H9 (cell line): ENCODE measurements at regions not wholly inside any gene's neighbourhood (a gene's known extent, or its start where the extent isn't known, plus 50 kb on each side); places are given as distances from the start of the nearest gene placed in this dataset.

ENCODE experiments used
- DNase-seq: peaks from one replicate; pipeline ENCODE4 v3.0.0-alpha.2; 2017
- H2AFZ ChIP-seq: one replicate; pipeline ENCODE4 v1.6.1; 2013; ENCODE audit warnings: mild to moderate bottlenecking, low read length, control low read depth, moderate library complexity
- H2AK5ac ChIP-seq: 2 replicates; pipeline ENCODE4 v1.6.1; 2013; ENCODE audit warnings: low read length, control low read depth, mixed read lengths; ENCODE audit not compliant: insufficient read length
- H2BK120ac ChIP-seq: one replicate; pipeline ENCODE4 v1.6.1; 2013; ENCODE audit warnings: low read depth, mild to moderate bottlenecking, low read length, control low read depth, inconsistent platforms; ENCODE audit not compliant: poor library complexity, severe bottlenecking
- H2BK12ac ChIP-seq: 2 replicates; pipeline ENCODE4 v1.6.1; 2013; ENCODE audit warnings: low read length, control low read depth, mixed read lengths, low read depth; ENCODE audit not compliant: insufficient read length
- H2BK15ac ChIP-seq: 2 replicates; pipeline ENCODE4 v1.6.1; 2013; ENCODE audit warnings: low read depth, low read length, control low read depth
- H2BK20ac ChIP-seq: one replicate; pipeline ENCODE4 v1.6.1; 2013; ENCODE audit warnings: low read depth, mild to moderate bottlenecking, low read length, control low read depth, inconsistent platforms; ENCODE audit not compliant: poor library complexity, severe bottlenecking
- H2BK5ac ChIP-seq: 2 replicates; pipeline ENCODE4 v1.6.1; 2013; ENCODE audit warnings: low read length, control low read depth, mixed read lengths; ENCODE audit not compliant: insufficient read length
- H3K14ac ChIP-seq: 2 replicates; pipeline ENCODE4 v1.6.1; 2013; ENCODE audit warnings: low read length, control low read depth; ENCODE audit not compliant: insufficient read depth
- H3K18ac ChIP-seq: 2 replicates; pipeline ENCODE4 v1.6.1; 2013; ENCODE audit warnings: low read depth, mild to moderate bottlenecking, mixed read lengths, low read length, control low read depth; ENCODE audit not compliant: insufficient read length
- H3K23ac ChIP-seq: 2 replicates; pipeline ENCODE4 v1.6.1; 2013; ENCODE audit warnings: low read length, control low read depth, mixed read lengths, low read depth; ENCODE audit not compliant: insufficient read length
- H3K23me2 ChIP-seq: 2 replicates; pipeline ENCODE4 v1.6.1; 2013; ENCODE audit warnings: low read depth, mild to moderate bottlenecking, mixed read lengths, low read length, control low read depth; ENCODE audit not compliant: insufficient read length, poor library complexity, severe bottlenecking
- H3K27ac ChIP-seq: 2 replicates; pipeline ENCODE4 v1.5.1; 2013; ENCODE audit warnings: low read length, control low read depth, mixed read lengths, low read depth; ENCODE audit not compliant: insufficient read length
- H3K27me3 ChIP-seq: 2 replicates; pipeline ENCODE4 v1.6.1; 2013; ENCODE audit warnings: low read length, control low read depth, inconsistent platforms; ENCODE audit not compliant: insufficient read depth
- H3K4ac ChIP-seq: 2 replicates; pipeline ENCODE4 v1.6.1; 2013; ENCODE audit warnings: low read depth, mild to moderate bottlenecking, control low read depth, inconsistent platforms, low read length, moderate library complexity
- H3K4me1 ChIP-seq: 2 replicates; pipeline ENCODE4 v1.6.1; 2013; ENCODE audit warnings: low read length, control low read depth, inconsistent platforms; ENCODE audit not compliant: insufficient read depth
- H3K4me2 ChIP-seq: 2 replicates; pipeline ENCODE4 v1.6.1; 2013; ENCODE audit warnings: low read length, control low read depth, mixed read lengths; ENCODE audit not compliant: insufficient read length, insufficient read depth
- H3K56ac ChIP-seq: 2 replicates; pipeline ENCODE4 v1.6.1; 2013; ENCODE audit warnings: low read depth, mild to moderate bottlenecking, mixed read lengths, low read length, control low read depth; ENCODE audit not compliant: insufficient read length
- H3K79me1 ChIP-seq: 2 replicates; pipeline ENCODE4 v1.6.1; 2013; ENCODE audit warnings: low read depth, mild to moderate bottlenecking, moderate library complexity, low read length, control low read depth, inconsistent platforms; ENCODE audit not compliant: insufficient read depth, poor library complexity, severe bottlenecking
- H3K79me2 ChIP-seq: 2 replicates; pipeline ENCODE4 v1.6.1; 2013; ENCODE audit warnings: low read length, control low read depth, inconsistent platforms; ENCODE audit not compliant: insufficient read depth
- H3K9ac ChIP-seq: 2 replicates; pipeline ENCODE4 v1.6.1; 2013; ENCODE audit warnings: low read length, control low read depth, mixed read lengths; ENCODE audit not compliant: insufficient read length; ENCODE audit errors: extremely low read depth
- H3K9me3 ChIP-seq: one replicate; pipeline ENCODE4 v1.6.1; 2013; ENCODE audit warnings: low read depth, low read length, inconsistent platforms; ENCODE audit not compliant: control insufficient read depth
- H3T11ph ChIP-seq: one replicate; pipeline ENCODE4 v1.6.1; 2013; ENCODE audit warnings: mild to moderate bottlenecking, low read length, control low read depth, inconsistent platforms
- H4K20me1 ChIP-seq: one replicate; pipeline ENCODE4 v1.6.1; 2013; ENCODE audit not compliant: control insufficient read depth, insufficient read length, insufficient read depth
- H4K5ac ChIP-seq: 2 replicates; pipeline ENCODE4 v1.6.1; 2013; ENCODE audit warnings: low read depth, mild to moderate bottlenecking, mixed read lengths, low read length, control low read depth; ENCODE audit not compliant: insufficient read length
- H4K8ac ChIP-seq: replicated peaks from 2 replicates; pipeline ENCODE4 v1.6.1; 2013; ENCODE audit warnings: low read length, control low read depth, mixed read lengths, low read depth; ENCODE audit not compliant: insufficient read length
- H4K91ac ChIP-seq: 2 replicates; pipeline ENCODE4 v1.6.1; 2013; ENCODE audit warnings: low read depth, mild to moderate bottlenecking, moderate library complexity, mixed read lengths, low read length, control low read depth; ENCODE audit not compliant: insufficient read length
- H3K27ac Mint-ChIP-seq, 3 experiments: 2 replicates in 2 of 3; 3 replicates in 1 of 3; pipeline ENCODE4 v1.8.0; 2020 to 2021; ENCODE audit warnings: mixed read lengths in 3 of 3, mild to moderate bottlenecking in 1 of 3, moderate library complexity in 1 of 3
- H3K27me3 Mint-ChIP-seq: 2 replicates; pipeline ENCODE4 v1.8.0; 2021; ENCODE audit warnings: low read depth, mild to moderate bottlenecking, moderate library complexity, mixed read lengths
- H3K36me3 Mint-ChIP-seq, 3 experiments: 2 replicates in 2 of 3; 3 replicates in 1 of 3; pipeline ENCODE4 v1.8.0; 2020 to 2021; ENCODE audit warnings: low read depth in 3 of 3, mixed read lengths in 3 of 3; ENCODE audit not compliant: insufficient read depth in 1 of 3
- H3K4me1 Mint-ChIP-seq, 2 experiments: 2 replicates each; pipeline ENCODE4 v1.8.0; 2020; ENCODE audit warnings: mixed read lengths in 2 of 2
- H3K4me3 Mint-ChIP-seq, 2 experiments: 2 replicates in 1 of 2; 3 replicates in 1 of 2; pipeline ENCODE4 v1.8.0; 2020 to 2021; ENCODE audit warnings: mild to moderate bottlenecking in 2 of 2, mixed read lengths in 2 of 2, moderate library complexity in 1 of 2
- H3K9me3 Mint-ChIP-seq, 2 experiments: 2 replicates in 1 of 2; 3 replicates in 1 of 2; pipeline ENCODE4 v1.8.0; 2020; ENCODE audit warnings: mild to moderate bottlenecking in 2 of 2, mixed read lengths in 2 of 2, moderate library complexity in 1 of 2
- WGBS: extraction: QIAGEN DNeasy Blood & Tissue Kit; methylation state at CpG from one replicate; pipeline ENCODE4 v1.1.7; 2013; ENCODE audit warnings: missing lambda C conversion rate, low lambda C conversion rate, mixed read lengths; ENCODE audit not compliant: insufficient read length; ENCODE audit errors: extremely low coverage; 5-methylcytosine and 5-hydroxymethylcytosine counted together
- TF ChIP-seq, protein P1 (sequence below): fragments of 200-600 bp; sonication (generic); conservative IDR thresholded peaks from 3 replicates; pipeline ENCODE4 v1.8.0; 2021; ENCODE audit warnings: antibody characterized with exemption, mild to moderate bottlenecking

DNA sequence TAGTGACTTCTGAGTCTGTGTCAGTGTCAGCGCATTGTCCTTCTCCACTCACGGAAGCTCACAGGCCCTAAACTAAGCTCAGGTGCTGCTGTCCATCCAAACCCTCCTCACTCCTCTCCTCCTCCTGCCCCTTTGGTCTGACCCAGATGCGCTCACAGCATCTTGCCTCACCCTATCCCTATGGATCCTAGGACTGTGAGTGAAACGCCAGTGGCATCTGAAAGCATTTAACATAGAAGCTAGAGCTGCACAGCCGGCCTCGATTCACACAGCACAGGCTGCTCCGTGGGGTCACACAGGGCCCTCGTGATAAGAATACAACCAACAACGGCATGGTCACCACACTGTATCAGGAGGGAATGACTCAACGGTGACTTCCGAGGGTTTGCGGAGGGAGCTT is 149.1 kb upstream of the SPACA7 start:
- no peak overlapping the region for H3K9ac ChIP-seq
- H3K9me3 ChIP-seq = no peaks in the 10 kb centered on the region
- TF ChIP-seq, protein P1, sequence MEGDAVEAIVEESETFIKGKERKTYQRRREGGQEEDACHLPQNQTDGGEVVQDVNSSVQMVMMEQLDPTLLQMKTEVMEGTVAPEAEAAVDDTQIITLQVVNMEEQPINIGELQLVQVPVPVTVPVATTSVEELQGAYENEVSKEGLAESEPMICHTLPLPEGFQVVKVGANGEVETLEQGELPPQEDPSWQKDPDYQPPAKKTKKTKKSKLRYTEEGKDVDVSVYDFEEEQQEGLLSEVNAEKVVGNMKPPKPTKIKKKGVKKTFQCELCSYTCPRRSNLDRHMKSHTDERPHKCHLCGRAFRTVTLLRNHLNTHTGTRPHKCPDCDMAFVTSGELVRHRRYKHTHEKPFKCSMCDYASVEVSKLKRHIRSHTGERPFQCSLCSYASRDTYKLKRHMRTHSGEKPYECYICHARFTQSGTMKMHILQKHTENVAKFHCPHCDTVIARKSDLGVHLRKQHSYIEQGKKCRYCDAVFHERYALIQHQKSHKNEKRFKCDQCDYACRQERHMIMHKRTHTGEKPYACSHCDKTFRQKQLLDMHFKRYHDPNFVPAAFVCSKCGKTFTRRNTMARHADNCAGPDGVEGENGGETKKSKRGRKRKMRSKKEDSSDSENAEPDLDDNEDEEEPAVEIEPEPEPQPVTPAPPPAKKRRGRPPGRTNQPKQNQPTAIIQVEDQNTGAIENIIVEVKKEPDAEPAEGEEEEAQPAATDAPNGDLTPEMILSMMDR = no peak
- Mint-ChIP-seq H3K4me3 (no peak overlapping the region), H3K27ac (peak overlapping the region in 1 of 3 experiments; percentile 96; a peak in 1 of 7 replicates), H3K27me3 (peaks cover 33% of the 10 kb centered on the region), H3K36me3 (no peaks in the 10 kb centered on the region), H3K9me3 (peaks cover 0 to 3% of the 10 kb centered on the region in 2 experiments; a peak in 3 of 5 replicates), H3K4me1 (peaks cover 3 to 4% of the 10 kb centered on the region in 2 experiments; a peak in 2 of 4 replicates)
- H3K4ac ChIP-seq = no peak overlapping the region
- H4K8ac ChIP-seq = no peak overlapping the region
- H4K5ac ChIP-seq = no peak overlapping the region
- WGBS = no CpG with 5 or more reads among the region's 12 CpGs
- no peak overlapping the region for H3K56ac ChIP-seq
- H3T11ph ChIP-seq = no peak overlapping the region
- no peak overlapping the region for H3K18ac ChIP-seq
- H3K79me2 ChIP-seq = no peaks in the 10 kb centered on the region
- no peak overlapping the region for H2AFZ ChIP-seq
- no peak overlapping the region for H3K14ac ChIP-seq
- no peak overlapping the region for H2BK120ac ChIP-seq
- no peak overlapping the region for H4K91ac ChIP-seq
- no peaks in the 10 kb centered on the region for H4K20me1 ChIP-seq
- no peak overlapping the region for H2BK20ac ChIP-seq
- no peaks in the 10 kb centered on the region for H3K23me2 ChIP-seq
- H3K27me3 ChIP-seq = no peaks in the 10 kb centered on the region
- no peaks in the 10 kb centered on the region for H3K4me1 ChIP-seq
- H3K79me1 ChIP-seq = no peaks in the 10 kb centered on the region
- H3K23ac ChIP-seq = no peak overlapping the region
- no peak overlapping the region for H2BK5ac ChIP-seq
- no peak overlapping the region for H2BK15ac ChIP-seq
- no peak overlapping the region for H2AK5ac ChIP-seq
- H2BK12ac ChIP-seq = no peak overlapping the region
- no peak overlapping the region for H3K27ac ChIP-seq
- no peak for DNase-seq
- H3K4me2 ChIP-seq = no peak overlapping the region
